ENCODE measurements at regions not wholly inside any gene's neighbourhood (a gene's known extent, or its start where the extent isn't known, plus 50 kb on each side); places are given as distances from the start of the nearest gene placed in this dataset.

DNA sequence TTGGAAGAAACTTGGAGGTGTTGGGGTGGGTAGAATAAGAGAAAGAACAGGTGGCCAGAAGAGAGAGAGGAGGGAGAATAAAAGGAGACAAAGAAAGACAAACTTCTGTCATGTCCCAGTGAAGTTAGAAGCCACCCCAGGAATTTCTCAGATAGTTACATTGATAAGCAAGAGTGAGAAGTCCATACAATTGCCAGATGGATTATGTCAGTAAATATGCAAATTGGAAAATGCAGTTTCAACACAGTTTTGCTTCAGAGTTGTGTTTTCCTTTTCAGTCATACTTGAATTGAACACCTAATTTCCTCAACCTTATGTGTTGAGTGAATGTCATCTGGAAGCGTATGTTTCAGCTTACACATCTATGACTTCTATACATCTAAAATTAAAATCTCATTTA is 139.2 kb downstream of the RXFP2 start:
- no peak overlapping the region for H3K56ac ChIP-seq (ENCODE audit: insufficient read length, low read depth, low read length)

More for the DNA sequence above, 139.2 kb downstream of the RXFP2 start:
- no CpG with 5 or more reads among the region's 1 CpG for WGBS (ENCODE audit: extremely low coverage, insufficient read length, low lambda C conversion rate)
- Histone ChIP-seq H2AFZ (ENCODE audit: low read length) (no peak overlapping the region), H3T11ph (ENCODE audit: low read length) (no peak overlapping the region), H3K4ac (ENCODE audit: low read depth, low read length) (no peak overlapping the region), H3K23ac (ENCODE audit: insufficient read length, low read depth, low read length) (no peak overlapping the region), H4K20me1 (ENCODE audit: control insufficient read depth, insufficient read depth, insufficient read length) (no peaks in the 10 kb centered on the region), H4K8ac (replicated peaks; ENCODE audit: insufficient read length, low read depth, low read length) (no peak overlapping the region), H2BK12ac (ENCODE audit: insufficient read length, low read depth, low read length) (no peak overlapping the region), H3K27me3 (ENCODE audit: insufficient read depth, low read length) (no peaks in the 10 kb centered on the region), H3K14ac (ENCODE audit: insufficient read depth, low read length) (no peak overlapping the region), H3K9me3 (ENCODE audit: control insufficient read depth, low read depth, low read length) (no peaks in the 10 kb centered on the region), H3K23me2 (ENCODE audit: insufficient read length, low read depth, low read length, poor library complexity, severe bottlenecking) (no peaks in the 10 kb centered on the region), H3K27ac (ENCODE audit: insufficient read length, low read depth, low read length) (no peak overlapping the region), H4K5ac (ENCODE audit: insufficient read length, low read depth, low read length) (no peak overlapping the region), H3K4me1 (ENCODE audit: insufficient read depth, low read length) (no peaks in the 10 kb centered on the region), H3K79me1 (ENCODE audit: insufficient read depth, low read depth, low read length, poor library complexity, severe bottlenecking) (no peaks in the 10 kb centered on the region), H4K91ac (ENCODE audit: insufficient read length, low read depth, low read length) (no peak overlapping the region), H3K18ac (ENCODE audit: insufficient read length, low read depth, low read length) (no peak overlapping the region), H2BK15ac (ENCODE audit: low read depth, low read length) (no peak overlapping the region), H3K4me2 (ENCODE audit: insufficient read depth, insufficient read length, low read length) (no peak overlapping the region), H2AK5ac (ENCODE audit: insufficient read length, low read length) (no peak overlapping the region), H2BK5ac (ENCODE audit: insufficient read length, low read length) (no peak overlapping the region), H3K79me2 (ENCODE audit: insufficient read depth, low read length) (no peaks in the 10 kb centered on the region), H3K9ac (ENCODE audit: extremely low read depth, insufficient read length, low read length) (no peak overlapping the region), H2BK120ac (ENCODE audit: low read depth, low read length, poor library complexity, severe bottlenecking) (no peak overlapping the region), H2BK20ac (ENCODE audit: low read depth, low read length, poor library complexity, severe bottlenecking) (no peak overlapping the region)
- H3K36me3 Mint-ChIP-seq (ENCODE audit: insufficient read depth in 1 of 3, low read depth in 3 of 3) = no peaks in the 10 kb centered on the region
- TF ChIP-seq, protein P1, sequence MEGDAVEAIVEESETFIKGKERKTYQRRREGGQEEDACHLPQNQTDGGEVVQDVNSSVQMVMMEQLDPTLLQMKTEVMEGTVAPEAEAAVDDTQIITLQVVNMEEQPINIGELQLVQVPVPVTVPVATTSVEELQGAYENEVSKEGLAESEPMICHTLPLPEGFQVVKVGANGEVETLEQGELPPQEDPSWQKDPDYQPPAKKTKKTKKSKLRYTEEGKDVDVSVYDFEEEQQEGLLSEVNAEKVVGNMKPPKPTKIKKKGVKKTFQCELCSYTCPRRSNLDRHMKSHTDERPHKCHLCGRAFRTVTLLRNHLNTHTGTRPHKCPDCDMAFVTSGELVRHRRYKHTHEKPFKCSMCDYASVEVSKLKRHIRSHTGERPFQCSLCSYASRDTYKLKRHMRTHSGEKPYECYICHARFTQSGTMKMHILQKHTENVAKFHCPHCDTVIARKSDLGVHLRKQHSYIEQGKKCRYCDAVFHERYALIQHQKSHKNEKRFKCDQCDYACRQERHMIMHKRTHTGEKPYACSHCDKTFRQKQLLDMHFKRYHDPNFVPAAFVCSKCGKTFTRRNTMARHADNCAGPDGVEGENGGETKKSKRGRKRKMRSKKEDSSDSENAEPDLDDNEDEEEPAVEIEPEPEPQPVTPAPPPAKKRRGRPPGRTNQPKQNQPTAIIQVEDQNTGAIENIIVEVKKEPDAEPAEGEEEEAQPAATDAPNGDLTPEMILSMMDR (conservative IDR thresholded peaks at IDR 0.05) = no peak
- no peak overlapping the region for H3K27ac Mint-ChIP-seq
- no peaks in the 10 kb centered on the region for H3K9me3 Mint-ChIP-seq
- H3K4me1 Mint-ChIP-seq = no peaks in the 10 kb centered on the region
- no peak overlapping the region for H3K4me3 Mint-ChIP-seq
- no peaks in the 10 kb centered on the region for H3K27me3 Mint-ChIP-seq (ENCODE audit: low read depth)
- DNase-seq = no peak
